ENCODE measurements at regions not wholly inside any gene's neighbourhood (a gene's known extent, or its start where the extent isn't known, plus 50 kb on each side); places are given as distances from the start of the nearest gene placed in this dataset.

- TF ChIP-seq CTCF (IDR thresholded peaks at IDR 0.05; ENCODE audit: extremely low read depth in 1 of 2, insufficient read depth in 1 of 2, low read depth in 1 of 2, low read length in 2 of 2) (no peak), POLR2AphosphoS5 (IDR thresholded peaks at IDR 0.05; ENCODE audit: insufficient read depth, low read depth, low read length) (no peak), POLR2A (IDR thresholded peaks at IDR 0.05; ENCODE audit: low read depth, low read length) (no peak), EZH2 (IDR thresholded peaks at IDR 0.05; ENCODE audit: borderline replicate concordance, low read depth, low read length, severe bottlenecking) (no peak), MAX (IDR thresholded peaks at IDR 0.05; ENCODE audit: insufficient read depth, insufficient read length) (no peak)
Observed at GRCh38 chr12:53849113-53849512, 89.5 kb upstream of the HOXC13 start.
